ENCODE measurements at regions not wholly inside any gene's neighbourhood (a gene's known extent, or its start where the extent isn't known, plus 50 kb on each side); places are given as distances from the start of the nearest gene placed in this dataset.
A peak's percentile ranks its signal among the peaks of the same experiment; 100 is the strongest.

- 2 to 4% (median 3%) methylated on average over 29 of the region's 29 CpGs for WGBS, 3 donors
- peak overlapping the region; percentile 14 for H3K27ac ChIP-seq (ENCODE audit: low read depth, low read length)
Observed at GRCh38 chr7:42493436-42494198, 256.6 kb upstream of the GLI3 start.

- no peak overlapping the region for H3K27ac ChIP-seq (ENCODE audit: low read depth, low read length)
- 45 to 47% (median 46%) methylated on average over 7 of the region's 7 CpGs for WGBS, 3 donors
Observed at GRCh38 chr7:42492920-42493319, 255.9 kb upstream of the GLI3 start.

GRCh38 chr7:42491106-42491505 is 254.1 kb upstream of the GLI3 start:
- no peak overlapping the region for H3K27ac ChIP-seq (ENCODE audit: low read depth, low read length)
- WGBS, 3 donors = 61 to 74% (median 73%) methylated on average over 3 of the region's 3 CpGs

- no peak overlapping the region for H3K27ac ChIP-seq (ENCODE audit: low read depth, low read length)
Observed at GRCh38 chr7:42489299-42489698, 252.3 kb upstream of the GLI3 start.

GRCh38 chr7:42485301-42485766 is 248.3 kb upstream of the GLI3 start:
- H3K27ac ChIP-seq (ENCODE audit: low read depth, low read length) = no peak overlapping the region

- WGBS, 3 donors = 47 to 92% (median 82%) methylated on average over 4 of the region's 4 CpGs
- H3K27ac ChIP-seq (ENCODE audit: low read depth, low read length) = no peak overlapping the region
Observed at GRCh38 chr7:42483886-42484285, 246.9 kb upstream of the GLI3 start.

GRCh38 chr7:42479816-42480633 is 243.0 kb upstream of the GLI3 start:
- WGBS, 3 donors = 39 to 63% (median 52%) methylated on average over 9 of the region's 9 CpGs
- H3K27ac ChIP-seq (ENCODE audit: low read depth, low read length) = no peak overlapping the region

GRCh38 chr7:42479452-42479815 is 242.4 kb upstream of the GLI3 start:
- H3K27ac ChIP-seq (ENCODE audit: low read depth, low read length) = no peak overlapping the region
- WGBS, 3 donors = 40 to 55% (median 47%) methylated on average over 3 of the region's 3 CpGs

GRCh38 chr7:42478717-42479116 is 241.7 kb upstream of the GLI3 start:
- WGBS, 3 donors = 54 to 67% (median 67%) methylated on average over 6 of the region's 6 CpGs
- H3K27ac ChIP-seq (ENCODE audit: low read depth, low read length) = no peak overlapping the region

GRCh38 chr7:42476255-42476654 is 239.2 kb upstream of the GLI3 start:
- H3K27ac ChIP-seq (ENCODE audit: low read depth, low read length) = no peak overlapping the region
- WGBS, 3 donors = 75 to 90% (median 88%) methylated on average over 2 of the region's 2 CpGs

- 78 to 94% (median 90%) methylated on average over 5 of the region's 5 CpGs for WGBS, 3 donors
- H3K27ac ChIP-seq (ENCODE audit: low read depth, low read length) = no peak overlapping the region
Observed at GRCh38 chr7:42475082-42475481, 238.1 kb upstream of the GLI3 start.

- H3K27ac ChIP-seq (ENCODE audit: low read depth, low read length) = no peak overlapping the region
- WGBS, 3 donors = 82 to 93% (median 92%) methylated on average over 5 of the region's 5 CpGs
Observed at GRCh38 chr7:42473099-42473498, 236.1 kb upstream of the GLI3 start.

GRCh38 chr7:42471573-42472174 is 234.7 kb upstream of the GLI3 start:
- whole genome bisulfite sequencing, 3 donors = 71 to 95% (median 90%) methylated on average over 3 of the region's 3 CpGs
- H3K27ac ChIP-seq (ENCODE audit: low read depth, low read length) = no peak overlapping the region

GRCh38 chr7:42469341-42469740 is 232.3 kb upstream of the GLI3 start:
- WGBS, 3 donors = 67 to 83% (median 70%) methylated on average over 10 of the region's 10 CpGs
- H3K27ac ChIP-seq (ENCODE audit: low read depth, low read length) = no peak overlapping the region

- 76 to 92% (median 88%) methylated on average over 7 of the region's 7 CpGs for WGBS, 3 donors
- H3K27ac ChIP-seq (ENCODE audit: low read depth, low read length) = no peak overlapping the region
Observed at GRCh38 chr7:42468471-42468870, 231.5 kb upstream of the GLI3 start.

- WGBS, 3 donors = 75 to 96% (median 95%) methylated on average over 1 of the region's 1 CpG
- no peak overlapping the region for H3K27ac ChIP-seq (ENCODE audit: low read depth, low read length)
Observed at GRCh38 chr7:42461537-42461936, 224.5 kb upstream of the GLI3 start.

- 56 to 66% (median 58%) methylated on average over 1 of the region's 1 CpG for WGBS, 3 donors
- H3K27ac ChIP-seq (ENCODE audit: low read depth, low read length) = no peak overlapping the region
Observed at GRCh38 chr7:42460933-42461332, 223.9 kb upstream of the GLI3 start.

- H3K27ac ChIP-seq (ENCODE audit: low read depth, low read length) = no peak overlapping the region
- WGBS, 3 donors = 48 to 83% (median 82%) methylated on average over 2 of the region's 2 CpGs
Observed at GRCh38 chr7:42460148-42460547, 223.1 kb upstream of the GLI3 start.

GRCh38 chr7:42457663-42458062 is 220.7 kb upstream of the GLI3 start:
- WGBS, 3 donors = 60 to 75% (median 72%) methylated on average over 3 of the region's 3 CpGs
- H3K27ac ChIP-seq (ENCODE audit: low read depth, low read length) = no peak overlapping the region
